GM12892 (cell line): ENCODE measurements at regions not wholly inside any gene's neighbourhood (a gene's known extent, or its start where the extent isn't known, plus 50 kb on each side); places are given as distances from the start of the nearest gene placed in this dataset.

ENCODE experiments used
- POLR2A ChIP-seq: IDR thresholded peaks from 2 replicates; pipeline ENCODE4 v1.6.1; 2011; ENCODE audit warnings: low read depth, low read length, control low read depth
- POLR2AphosphoS5 ChIP-seq: IDR thresholded peaks from 2 replicates; pipeline ENCODE4 v1.6.1; 2011; ENCODE audit warnings: low read depth, low read length, control low read depth
- TAF1 ChIP-seq: IDR thresholded peaks from 2 replicates; pipeline ENCODE4 v1.6.1; 2011; ENCODE audit warnings: low read depth, mild to moderate bottlenecking, control low read depth, low read length, borderline replicate concordance

GRCh38 chr12:78519422-78519821, 345.2 kb upstream of the SYT1 start:
- TF ChIP-seq POLR2A = no peak
- TF ChIP-seq POLR2AphosphoS5 = no peak
- TF ChIP-seq TAF1 = no peak
